Endothelial cell (in vitro differentiated cells): ENCODE measurements at regions not wholly inside any gene's neighbourhood (a gene's known extent, or its start where the extent isn't known, plus 50 kb on each side); places are given as distances from the start of the nearest gene placed in this dataset.

ENCODE experiments used
- DNase-seq: peaks from one replicate; pipeline ENCODE4 v3.0.0; 2021; ENCODE audit warnings: low spot score
- H3K27ac Mint-ChIP-seq: one replicate; pipeline ENCODE4 v1.8.0; 2021; ENCODE audit warnings: mixed read lengths, inconsistent platforms; ENCODE audit not compliant: unreplicated experiment
- H3K27me3 Mint-ChIP-seq: one replicate; pipeline ENCODE4 v1.8.0; 2021; ENCODE audit warnings: mild to moderate bottlenecking, moderate library complexity, mixed read lengths, inconsistent platforms; ENCODE audit not compliant: unreplicated experiment
- H3K36me3 Mint-ChIP-seq: one replicate; pipeline ENCODE4 v1.8.0; 2021; ENCODE audit warnings: mild to moderate bottlenecking, low read depth, mixed read lengths, inconsistent platforms; ENCODE audit not compliant: unreplicated experiment
- H3K4me1 Mint-ChIP-seq: one replicate; pipeline ENCODE4 v1.8.0; 2021; ENCODE audit warnings: mild to moderate bottlenecking, mixed read lengths, inconsistent platforms; ENCODE audit not compliant: unreplicated experiment
- H3K4me3 Mint-ChIP-seq: one replicate; pipeline ENCODE4 v1.8.0; 2021; ENCODE audit warnings: mild to moderate bottlenecking, mixed read lengths, inconsistent platforms; ENCODE audit not compliant: unreplicated experiment
- H3K9me3 Mint-ChIP-seq: one replicate; pipeline ENCODE4 v1.8.0; 2021; ENCODE audit warnings: mixed read lengths, inconsistent platforms; ENCODE audit not compliant: unreplicated experiment
- TF ChIP-seq, protein P1 (sequence below): fragments of 200-600 bp; sonication (generic); IDR thresholded peaks from one replicate; pipeline ENCODE4 v1.5.0; 2021; ENCODE audit warnings: antibody characterized with exemption; ENCODE audit not compliant: unreplicated experiment

DNA sequence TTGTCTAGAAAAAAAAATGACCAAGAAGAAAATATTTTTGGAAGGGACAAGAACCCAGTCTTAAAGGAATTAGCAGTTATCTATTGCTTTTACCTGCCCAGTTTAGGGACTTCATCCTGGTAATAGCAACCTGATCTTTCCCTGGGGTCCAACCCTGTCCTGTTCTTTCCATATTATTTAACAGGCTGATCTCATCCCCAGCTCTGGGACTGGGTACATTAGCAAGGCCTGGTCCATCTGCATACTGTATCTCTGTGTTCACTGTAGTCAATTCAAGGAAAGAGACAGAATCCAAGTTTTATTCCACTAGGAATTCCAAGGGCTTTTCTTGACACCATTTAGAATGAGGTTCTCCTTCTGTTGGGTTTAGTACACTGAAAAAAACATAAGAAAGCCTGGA, 191.7 kb upstream of the GADL1 start:
- Mint-ChIP-seq H3K9me3 (no peaks in the 10 kb centered on the region), H3K27me3 (no peaks in the 10 kb centered on the region), H3K27ac (no peak overlapping the region), H3K36me3 (no peaks in the 10 kb centered on the region), H3K4me1 (no peaks in the 10 kb centered on the region), H3K4me3 (no peak overlapping the region)
- TF ChIP-seq, protein P1, sequence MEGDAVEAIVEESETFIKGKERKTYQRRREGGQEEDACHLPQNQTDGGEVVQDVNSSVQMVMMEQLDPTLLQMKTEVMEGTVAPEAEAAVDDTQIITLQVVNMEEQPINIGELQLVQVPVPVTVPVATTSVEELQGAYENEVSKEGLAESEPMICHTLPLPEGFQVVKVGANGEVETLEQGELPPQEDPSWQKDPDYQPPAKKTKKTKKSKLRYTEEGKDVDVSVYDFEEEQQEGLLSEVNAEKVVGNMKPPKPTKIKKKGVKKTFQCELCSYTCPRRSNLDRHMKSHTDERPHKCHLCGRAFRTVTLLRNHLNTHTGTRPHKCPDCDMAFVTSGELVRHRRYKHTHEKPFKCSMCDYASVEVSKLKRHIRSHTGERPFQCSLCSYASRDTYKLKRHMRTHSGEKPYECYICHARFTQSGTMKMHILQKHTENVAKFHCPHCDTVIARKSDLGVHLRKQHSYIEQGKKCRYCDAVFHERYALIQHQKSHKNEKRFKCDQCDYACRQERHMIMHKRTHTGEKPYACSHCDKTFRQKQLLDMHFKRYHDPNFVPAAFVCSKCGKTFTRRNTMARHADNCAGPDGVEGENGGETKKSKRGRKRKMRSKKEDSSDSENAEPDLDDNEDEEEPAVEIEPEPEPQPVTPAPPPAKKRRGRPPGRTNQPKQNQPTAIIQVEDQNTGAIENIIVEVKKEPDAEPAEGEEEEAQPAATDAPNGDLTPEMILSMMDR = no peak
- no peak for DNase-seq

DNA sequence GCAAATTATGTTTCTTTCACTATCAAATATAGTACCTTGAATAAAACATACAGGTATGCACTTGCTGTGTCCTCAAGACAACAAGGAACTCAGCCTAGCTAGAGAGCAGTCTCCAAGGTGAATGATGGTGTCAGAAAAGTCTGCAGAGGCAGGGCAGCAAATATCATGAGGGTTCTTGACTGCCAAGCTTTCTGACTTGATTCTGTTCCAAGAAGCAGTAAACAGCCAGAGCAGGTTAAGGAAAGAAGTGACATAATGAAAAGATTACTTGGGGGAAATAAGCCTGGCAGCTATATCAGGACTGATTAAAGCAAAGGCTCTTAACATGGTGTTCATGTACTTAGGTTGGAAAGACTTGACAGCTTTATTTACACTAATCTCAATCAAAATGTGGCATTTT, 192.2 kb upstream of the GADL1 start:
- Mint-ChIP-seq H3K9me3 (no peaks in the 10 kb centered on the region), H3K4me1 (no peaks in the 10 kb centered on the region), H3K36me3 (no peaks in the 10 kb centered on the region), H3K27ac (no peak overlapping the region), H3K4me3 (no peak overlapping the region), H3K27me3 (no peaks in the 10 kb centered on the region)
- TF ChIP-seq, protein P1 = no peak
- DNase-seq = no peak

DNA sequence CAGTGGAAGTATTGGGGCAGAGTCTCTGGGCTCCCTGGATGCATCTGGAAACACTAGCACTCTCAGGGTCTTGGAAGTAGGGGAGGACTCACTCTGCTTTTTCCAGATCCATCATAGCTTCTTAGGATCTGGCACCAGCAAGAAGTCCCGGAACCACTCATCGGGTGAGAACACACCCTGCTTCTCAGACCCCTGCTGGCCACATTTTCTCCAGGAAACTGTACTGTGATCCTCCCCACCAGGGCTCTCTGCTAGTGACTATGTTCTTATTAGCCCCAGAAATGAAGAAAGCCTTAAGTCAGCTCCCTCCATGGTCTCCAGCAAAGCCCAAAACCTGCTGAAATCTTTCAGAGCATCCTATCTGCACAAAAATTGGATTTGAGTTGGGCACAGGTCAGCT, 197.3 kb upstream of the GADL1 start:
- TF ChIP-seq, protein P1 = no peak
- H3K4me1 Mint-ChIP-seq = peaks cover 7% of the 10 kb centered on the region
- DNase-seq = no peak

DNA sequence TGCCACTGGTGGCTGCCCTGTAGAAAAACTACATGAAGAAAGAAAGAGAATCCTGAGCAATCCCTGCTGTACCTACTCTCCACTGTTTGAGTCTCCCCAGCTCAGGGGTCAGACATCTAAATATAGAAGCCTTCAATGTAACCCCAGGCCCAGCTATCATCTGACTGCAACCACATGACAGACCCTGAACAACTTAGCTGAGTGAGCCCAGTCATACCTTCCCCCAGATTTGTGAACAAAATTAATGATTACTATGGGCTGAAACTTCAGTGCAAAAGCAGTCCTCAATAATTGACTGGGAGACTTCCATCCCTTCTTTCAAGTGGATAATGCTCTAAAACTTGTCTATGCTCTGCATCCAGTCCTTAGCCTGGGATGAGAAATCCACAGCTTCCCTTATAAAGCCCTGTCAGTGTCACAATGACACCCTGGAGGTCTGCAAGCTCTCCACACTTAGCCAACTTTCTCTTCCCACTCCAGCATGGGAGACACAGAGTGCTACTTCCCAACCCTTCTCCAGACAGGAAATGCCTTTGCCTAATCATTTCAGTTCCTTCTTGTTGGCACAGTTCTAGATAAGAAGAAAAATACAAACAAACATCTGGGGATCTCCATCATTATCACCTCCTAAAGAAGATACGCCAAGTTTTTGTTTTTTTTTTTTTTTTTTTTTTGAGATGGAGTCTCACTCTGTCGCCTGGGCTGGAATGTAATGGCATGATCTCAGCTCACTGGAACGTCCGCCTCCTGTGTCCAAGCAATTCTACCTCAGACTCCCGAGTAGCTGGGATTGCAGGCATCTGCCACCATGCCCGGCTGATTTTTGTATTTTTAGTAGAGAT, 198.5 kb upstream of the GADL1 start:
- Mint-ChIP-seq H3K36me3 (no peaks in the 10 kb centered on the region), H3K27me3 (peaks cover 2% of the 10 kb centered on the region), H3K27ac (no peak overlapping the region), H3K4me1 (peaks cover 7% of the 10 kb centered on the region), H3K4me3 (no peak overlapping the region), H3K9me3 (no peaks in the 10 kb centered on the region)
- no peak for DNase-seq
- TF ChIP-seq, protein P1 = no peak

More for the DNA sequence above, 197.3 kb upstream of the GADL1 start:
- Mint-ChIP-seq H3K27me3 (peaks cover 2% of the 10 kb centered on the region), H3K27ac (no peak overlapping the region), H3K36me3 (no peaks in the 10 kb centered on the region), H3K9me3 (no peaks in the 10 kb centered on the region), H3K4me3 (no peak overlapping the region)

DNA sequence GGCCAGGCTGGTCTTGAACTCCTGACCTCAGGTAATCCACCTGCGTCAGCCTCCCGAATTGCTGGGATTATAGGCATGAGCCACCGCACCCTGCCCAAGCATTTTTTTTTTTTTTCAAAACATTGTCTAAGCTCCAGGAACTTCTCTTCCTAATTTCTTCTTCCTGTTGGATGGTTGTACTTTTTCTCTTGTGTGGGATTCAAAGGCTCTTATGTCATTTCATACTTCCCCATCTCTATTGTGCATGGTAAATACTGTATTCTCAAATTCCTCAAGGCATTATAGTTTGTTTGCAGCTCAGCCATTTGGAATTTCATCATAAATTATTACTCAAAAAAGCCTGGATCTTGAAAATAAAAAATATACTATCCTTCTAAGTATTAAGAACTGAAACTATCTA, 199.1 kb upstream of the GADL1 start:
- DNase-seq = no peak
- Mint-ChIP-seq H3K36me3 (no peaks in the 10 kb centered on the region), H3K4me3 (no peak overlapping the region), H3K9me3 (no peaks in the 10 kb centered on the region), H3K4me1 (peaks cover 7% of the 10 kb centered on the region), H3K27ac (no peak overlapping the region), H3K27me3 (peaks cover 2% of the 10 kb centered on the region)
- TF ChIP-seq, protein P1 = no peak
